ENCODE measurements at regions not wholly inside any gene's neighbourhood (a gene's known extent, or its start where the extent isn't known, plus 50 kb on each side); places are given as distances from the start of the nearest gene placed in this dataset.

DNA sequence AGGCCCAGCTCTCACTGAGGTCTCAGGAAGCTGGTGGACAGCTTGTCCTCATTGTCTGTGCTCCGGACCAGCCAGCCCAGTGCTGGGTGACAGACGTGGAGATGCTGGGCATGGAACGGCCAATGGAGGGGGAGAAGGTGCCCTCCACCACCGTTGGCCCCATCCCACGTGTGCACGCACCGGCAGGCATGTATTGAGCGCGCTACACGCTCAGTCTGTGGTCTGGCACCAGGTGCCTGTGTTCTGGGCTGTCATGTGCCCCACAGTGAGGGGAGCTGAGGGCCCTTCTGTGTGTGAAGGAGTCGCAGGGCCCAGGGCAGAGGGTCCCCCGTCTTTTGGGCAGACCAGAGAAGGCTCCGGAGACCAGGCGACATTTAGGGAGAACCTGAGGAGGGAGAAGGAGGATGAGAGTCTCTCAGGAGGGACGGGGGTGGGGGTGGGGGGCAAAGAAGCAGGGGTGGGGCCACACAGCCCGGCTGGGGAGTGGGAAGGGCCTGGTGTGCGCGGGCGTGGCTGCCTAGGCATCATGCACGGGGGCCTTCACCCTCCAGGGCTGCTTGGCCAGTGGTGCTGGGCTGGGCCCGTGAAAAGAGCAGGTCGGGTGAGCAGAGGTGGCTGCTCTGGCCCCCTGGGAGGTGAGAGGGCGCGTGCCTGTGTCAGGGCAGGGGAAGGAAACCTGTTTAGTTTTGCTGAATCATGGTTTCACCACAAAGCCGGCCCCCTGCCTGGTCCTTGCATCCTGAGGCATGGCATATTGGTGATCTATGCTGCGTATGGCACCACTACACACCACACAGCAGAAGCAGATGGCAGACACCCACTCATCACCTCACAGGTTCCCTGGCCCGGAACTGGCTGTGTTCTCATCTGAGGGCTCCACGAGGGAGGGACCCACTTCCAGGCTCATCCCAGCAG lies 86.7 kb upstream of the TTC34 start:
- TF ChIP-seq Cebpa-rat (IDR thresholded peaks at IDR 0.05) = no peak
- Histone ChIP-seq H3K9ac (no peak overlapping the region), H3K9me3 (replicated peaks in 1 of 11) (no peaks in the 10 kb centered on the region), H3K4me2 (peak overlapping the region; percentile 9 to 70 (median 49); a peak in 20 of 22 replicates), H3K4me1 (peaks cover 0 to 44% (median 32%) of the 10 kb centered on the region in 10 experiments; a peak in 17 of 20 replicates), H3K4me3 (no peak overlapping the region), H4K20me1 (peaks cover 0 to 67% (median 14%) of the 10 kb centered on the region in 11 experiments; a peak in 12 of 22 replicates), H3K36me3 (no peaks in the 10 kb centered on the region), H3K27me3 (peaks cover 35 to 93% (median 67%) of the 10 kb centered on the region in 11 experiments), H3K27ac (peak overlapping the region in 1 of 11 experiments; percentile 8; a peak in 1 of 22 replicates)

DNA sequence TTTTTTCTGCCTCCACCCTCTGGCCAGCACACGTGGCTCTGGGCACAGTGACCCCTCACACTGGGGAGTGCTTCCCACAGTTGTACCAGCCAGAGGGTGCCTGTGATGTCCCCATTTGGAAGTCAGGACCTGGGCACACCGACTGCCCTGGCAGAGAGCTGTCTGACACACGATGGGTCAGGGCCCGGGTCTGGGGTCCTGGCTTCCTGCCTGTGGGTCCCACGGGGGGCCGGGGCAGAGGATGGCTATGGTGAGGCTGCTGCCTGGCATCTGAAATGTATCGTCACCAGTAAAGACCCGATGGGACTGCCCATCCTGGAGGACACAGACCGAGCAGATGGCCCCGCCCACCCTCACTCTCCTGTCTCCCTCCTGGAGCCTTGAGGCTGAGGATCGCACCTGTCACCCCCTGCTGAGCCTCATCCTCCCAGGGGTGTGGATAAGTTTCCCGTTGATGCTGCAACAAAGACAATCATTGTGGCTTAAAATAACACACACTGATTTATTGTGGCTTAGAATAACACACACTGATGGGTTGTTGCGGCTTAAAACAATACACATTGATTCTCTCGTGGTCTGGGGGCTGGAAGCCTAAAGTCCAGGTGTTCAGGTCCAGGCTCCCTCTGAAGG lies 88.8 kb upstream of the TTC34 start:
- Histone ChIP-seq H4K20me1 (peaks cover 0 to 66% (median 13%) of the 10 kb centered on the region in 11 experiments; a peak in 12 of 22 replicates), H3K36me3 (no peaks in the 10 kb centered on the region), H3K27me3 (peaks cover 41 to 80% (median 61%) of the 10 kb centered on the region in 11 experiments), H3K4me3 (no peak overlapping the region), H3K9ac (no peak overlapping the region), H3K9me3 (replicated peaks in 1 of 11) (no peaks in the 10 kb centered on the region), H3K4me1 (peaks cover 0 to 62% (median 50%) of the 10 kb centered on the region in 10 experiments; a peak in 17 of 20 replicates), H3K27ac (no peak overlapping the region), H3K4me2 (peak overlapping the region in 9 of 11 experiments; percentile 8 to 75 (median 50); a peak in 17 of 22 replicates)
- no peak for TF ChIP-seq Cebpa-rat (IDR thresholded peaks at IDR 0.05)

DNA sequence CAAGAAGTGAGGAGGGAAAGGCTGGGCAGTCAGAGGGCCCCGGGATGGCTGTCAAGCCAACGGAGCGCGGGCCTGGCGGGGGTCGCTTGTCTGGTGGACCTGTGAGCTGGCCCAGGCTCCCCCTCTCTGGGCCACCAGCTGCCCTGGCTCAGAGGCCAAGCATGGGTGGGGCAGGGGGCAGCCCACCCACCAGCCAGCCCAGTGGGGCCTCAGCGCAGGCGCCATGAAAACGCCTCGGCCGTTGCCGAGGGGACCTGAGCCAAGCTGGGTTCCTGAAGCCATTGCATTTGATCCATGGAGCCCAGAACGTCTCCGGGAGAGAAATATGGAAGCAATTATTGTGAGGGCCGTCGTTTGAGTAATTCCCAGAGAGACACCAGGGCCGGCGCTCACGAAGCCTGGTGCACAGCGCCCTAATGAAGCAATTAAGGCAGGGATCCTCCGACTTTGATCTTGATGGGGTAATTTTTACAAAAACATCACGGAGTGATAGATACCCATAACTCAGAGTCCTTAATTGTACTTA lies 90.5 kb upstream of the TTC34 start:
- Histone ChIP-seq H3K27me3 (peaks cover 41 to 68% (median 53%) of the 10 kb centered on the region in 11 experiments), H3K4me3 (no peak overlapping the region), H4K20me1 (peaks cover 0 to 57% (median 13%) of the 10 kb centered on the region in 11 experiments; a peak in 11 of 22 replicates), H3K36me3 (no peaks in the 10 kb centered on the region), H3K9ac (no peak overlapping the region), H3K27ac (no peak overlapping the region), H3K4me2 (peak overlapping the region in 6 of 11 experiments; percentile 30 to 75 (median 62); a peak in 8 of 22 replicates), H3K4me1 (peaks cover 0 to 66% (median 54%) of the 10 kb centered on the region in 10 experiments; a peak in 17 of 20 replicates), H3K9me3 (replicated peaks in 1 of 11) (peaks cover 0 to 9% (median 0%) of the 10 kb centered on the region in 11 experiments; a peak in 4 of 22 replicates)
- TF ChIP-seq Cebpa-rat (IDR thresholded peaks at IDR 0.05) = no peak

DNA sequence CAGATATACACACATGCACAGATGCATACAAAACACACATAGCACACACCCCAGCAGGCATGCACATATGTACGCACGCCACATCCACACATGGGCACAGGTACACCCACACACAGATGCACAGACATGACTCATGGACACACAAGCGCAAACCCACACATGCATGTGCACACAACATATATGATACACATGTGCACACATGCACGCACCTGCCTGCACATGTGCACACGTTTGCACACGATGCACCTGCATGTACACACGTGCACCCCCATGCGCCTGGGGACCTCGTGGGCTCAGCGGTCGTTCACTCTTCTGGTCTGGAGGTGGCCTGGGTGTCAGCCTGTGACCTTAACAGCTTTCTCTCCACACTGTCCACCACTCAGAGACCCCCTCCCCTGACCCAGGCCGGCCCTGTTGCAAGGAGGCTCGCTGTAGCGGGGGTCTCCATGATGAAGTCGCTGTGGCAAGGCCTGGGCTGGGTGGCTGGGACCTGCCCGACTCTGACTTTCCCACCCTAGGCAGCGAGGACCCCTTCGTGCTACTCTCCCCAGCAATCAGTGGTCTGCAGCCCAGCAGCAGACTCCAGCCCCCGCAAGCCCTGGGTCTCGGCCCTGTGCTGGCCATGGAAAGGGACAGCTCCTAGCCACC lies 92.1 kb upstream of the TTC34 start:
- Histone ChIP-seq H4K20me1 (peaks cover 0 to 55% (median 13%) of the 10 kb centered on the region in 11 experiments; a peak in 11 of 22 replicates), H3K4me2 (peak overlapping the region in 7 of 11 experiments; percentile 35 to 70 (median 60); a peak in 13 of 22 replicates), H3K36me3 (no peaks in the 10 kb centered on the region), H3K4me1 (peaks cover 0 to 59% (median 47%) of the 10 kb centered on the region in 10 experiments; a peak in 17 of 20 replicates), H3K27me3 (peaks cover 32 to 58% (median 40%) of the 10 kb centered on the region in 11 experiments), H3K4me3 (no peak overlapping the region), H3K9me3 (replicated peaks in 1 of 11) (peaks cover 0 to 13% (median 0%) of the 10 kb centered on the region in 11 experiments; a peak in 4 of 22 replicates), H3K9ac (no peak overlapping the region), H3K27ac (no peak overlapping the region)
- TF ChIP-seq Cebpa-rat (IDR thresholded peaks at IDR 0.05) = no peak

DNA sequence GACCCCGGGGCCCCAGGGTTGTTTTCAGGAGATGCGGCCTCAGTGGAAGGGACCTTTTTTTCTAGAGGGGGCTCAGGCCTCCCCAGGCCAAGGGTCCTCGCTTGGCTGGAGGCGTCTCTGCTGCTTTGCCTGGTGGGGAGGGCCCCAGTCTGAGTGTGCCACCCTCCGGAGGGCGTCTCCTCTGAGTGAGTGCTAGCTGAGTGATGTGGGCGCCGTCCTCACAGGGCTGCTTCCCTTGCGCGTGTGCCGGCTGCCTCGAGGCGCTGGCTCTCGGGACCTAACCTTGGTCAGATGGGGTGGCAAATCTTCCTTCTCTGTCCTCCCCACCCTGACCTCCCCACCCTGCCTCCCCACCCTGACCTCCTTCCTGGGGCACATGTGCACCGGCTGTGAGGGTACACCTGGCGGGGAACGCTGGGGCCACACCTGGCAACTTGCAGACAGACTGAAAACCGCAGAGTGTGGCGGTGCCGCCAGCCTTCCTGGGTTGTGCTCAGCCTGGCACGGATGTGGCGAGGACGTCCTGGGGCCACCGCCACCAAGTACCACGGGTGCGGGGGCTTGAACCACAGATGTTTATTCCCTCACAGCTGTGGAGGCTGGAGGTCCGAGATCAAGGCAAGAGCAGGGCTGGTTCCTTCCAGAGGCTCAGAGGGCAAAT lies 93.0 kb upstream of the TTC34 start:
- peaks cover 0 to 58% (median 43%) of the 10 kb centered on the region in 10 experiments; a peak in 16 of 20 replicates for H3K4me1 ChIP-seq
- H3K4me2 ChIP-seq = peak overlapping the region in 9 of 11 experiments; percentile 29 to 70 (median 60); a peak in 18 of 22 replicates
- H4K20me1 ChIP-seq = peaks cover 0 to 47% (median 13%) of the 10 kb centered on the region in 11 experiments; a peak in 11 of 22 replicates
- H3K27ac ChIP-seq = no peak overlapping the region
- H3K4me3 ChIP-seq = no peak overlapping the region
- peaks cover 0 to 13% (median 0%) of the 10 kb centered on the region in 11 experiments; a peak in 4 of 22 replicates for H3K9me3 ChIP-seq (replicated peaks in 1 of 11)
- no peak for TF ChIP-seq Cebpa-rat (IDR thresholded peaks at IDR 0.05)
- H3K27me3 ChIP-seq = peaks cover 23 to 48% (median 31%) of the 10 kb centered on the region in 11 experiments
- H3K9ac ChIP-seq = no peak overlapping the region
- H3K36me3 ChIP-seq = no peaks in the 10 kb centered on the region

DNA sequence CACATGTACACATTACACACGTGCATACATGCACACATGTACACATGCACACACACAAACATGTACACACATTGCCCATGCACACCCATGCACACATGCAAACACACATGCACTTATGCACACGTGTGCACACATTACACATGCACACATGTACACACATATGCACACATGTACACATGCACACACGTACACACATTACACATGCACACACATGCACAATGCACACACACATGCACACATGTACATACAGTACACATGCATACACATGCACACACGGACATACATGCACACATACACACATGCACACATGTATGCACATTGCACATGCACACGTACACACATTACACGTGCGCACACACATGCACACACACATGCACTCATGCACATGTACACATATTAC lies 95.3 kb upstream of the TTC34 start:
- no peak overlapping the region for H3K4me3 ChIP-seq
- TF ChIP-seq Cebpa-rat (IDR thresholded peaks at IDR 0.05) = no peak
- no peak overlapping the region for H3K9ac ChIP-seq
- H3K9me3 ChIP-seq (replicated peaks in 1 of 11) = peaks cover 0 to 13% (median 0%) of the 10 kb centered on the region in 11 experiments; a peak in 4 of 22 replicates
- peaks cover 0 to 45% (median 4%) of the 10 kb centered on the region in 11 experiments; a peak in 11 of 22 replicates for H4K20me1 ChIP-seq
- H3K4me1 ChIP-seq = peaks cover 0 to 47% (median 25%) of the 10 kb centered on the region in 10 experiments; a peak in 15 of 20 replicates
- H3K4me2 ChIP-seq = no peak overlapping the region
- no peak overlapping the region for H3K27ac ChIP-seq
- no peaks in the 10 kb centered on the region for H3K36me3 ChIP-seq
- H3K27me3 ChIP-seq = peaks cover 3 to 28% (median 10%) of the 10 kb centered on the region in 11 experiments; a peak in 19 of 22 replicates

DNA sequence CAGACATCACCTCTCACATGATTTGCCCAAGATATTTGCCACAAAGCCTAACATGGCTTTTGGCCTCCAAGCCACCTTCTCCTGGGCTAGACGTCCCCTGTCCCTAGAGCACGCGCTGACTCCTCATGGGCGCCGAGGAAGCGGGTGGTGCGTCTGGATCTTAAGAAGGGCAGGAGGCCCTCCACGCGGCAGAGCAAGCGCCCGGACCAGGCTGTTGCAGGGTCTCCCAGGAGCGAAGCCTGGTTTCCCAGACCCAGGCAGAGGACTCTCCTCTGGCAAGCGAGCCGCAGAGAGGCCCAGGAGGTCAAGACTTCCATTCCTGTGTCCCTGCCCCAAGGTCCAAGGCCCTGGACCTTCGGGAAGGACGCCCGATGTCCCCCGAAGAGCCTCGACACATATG lies 101.7 kb upstream of the TTC34 start:
- peaks cover 0 to 22% (median 7%) of the 10 kb centered on the region in 11 experiments; a peak in 9 of 22 replicates for H3K27me3 ChIP-seq
- no peaks in the 10 kb centered on the region for H3K36me3 ChIP-seq
- H3K9me3 ChIP-seq (replicated peaks in 1 of 11) = no peaks in the 10 kb centered on the region
- H3K27ac ChIP-seq = no peak overlapping the region
- TF ChIP-seq Cebpa-rat (IDR thresholded peaks at IDR 0.05) = no peak
- H3K4me1 ChIP-seq = peaks cover 0 to 15% (median 2%) of the 10 kb centered on the region in 10 experiments; a peak in 6 of 20 replicates
- H3K4me3 ChIP-seq = no peak overlapping the region
- no peak overlapping the region for H3K4me2 ChIP-seq
- H3K9ac ChIP-seq = no peak overlapping the region
- H4K20me1 ChIP-seq = peaks cover 0 to 59% (median 0%) of the 10 kb centered on the region in 11 experiments; a peak in 8 of 22 replicates

Measured in BLaER1 treated with 17β-estradiol and CSF1 and Interleukin-3, amounts not matched to agents 10 nM and 100 nM (cell line).